IPS DF 4.7 (cell line): ENCODE measurements at regions not wholly inside any gene's neighbourhood (a gene's known extent, or its start where the extent isn't known, plus 50 kb on each side); places are given as distances from the start of the nearest gene placed in this dataset.
"Not testable (repeated sequence)": the region's sequence is repeated elsewhere in the genome, so short reads cannot be mapped to it uniquely, and the experiment has no call there.

Experiments
- DNase-seq: peaks from one replicate; pipeline ENCODE4 v3.0.0-alpha.2; 2013; ENCODE audit warnings: low spot score; ENCODE audit errors: extremely low read depth

DNA sequence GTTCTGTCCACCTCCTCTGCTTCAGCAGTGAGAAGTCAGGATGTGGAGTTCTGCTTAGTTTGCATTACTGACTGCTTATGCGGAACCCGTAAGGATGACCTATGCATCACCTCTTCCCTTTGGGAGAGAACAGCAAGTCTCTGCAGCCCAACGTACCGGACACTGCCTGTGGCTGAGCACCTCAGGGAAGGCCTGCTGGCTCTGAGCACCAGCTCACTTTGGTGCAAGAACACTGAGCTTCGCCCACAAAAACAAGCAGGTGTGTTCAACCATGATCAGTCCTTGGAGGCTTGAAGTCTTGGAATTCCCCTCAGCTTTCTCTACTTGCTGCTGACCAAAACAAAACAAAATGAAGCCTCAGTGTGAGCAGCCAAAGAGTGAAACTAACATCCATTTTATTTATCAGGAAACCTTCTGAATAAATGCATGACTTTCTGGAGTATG lies 52.7 kb upstream of the NCK2 start:
- DNase-seq, result no peak

DNA sequence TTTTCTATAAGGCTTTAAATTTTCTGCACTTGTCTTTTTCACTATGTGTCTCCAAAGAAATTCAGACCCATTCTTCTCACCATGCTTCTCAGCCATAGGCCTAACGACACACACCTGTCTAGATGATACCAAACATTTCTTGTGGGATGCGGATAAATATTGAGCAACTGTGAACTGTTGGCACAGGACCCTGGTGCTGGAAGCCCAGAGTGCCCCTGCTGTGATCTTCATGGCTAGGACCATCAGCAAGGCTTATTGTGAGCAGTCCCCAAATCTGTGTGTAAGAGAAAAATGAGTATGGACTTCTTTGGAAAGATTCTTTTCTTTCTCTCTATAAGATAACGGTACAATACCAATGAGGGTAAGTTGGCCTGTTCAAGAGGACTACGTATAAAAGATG lies 54.1 kb upstream of the NCK2 start:
- DNase-seq, result no peak

DNA sequence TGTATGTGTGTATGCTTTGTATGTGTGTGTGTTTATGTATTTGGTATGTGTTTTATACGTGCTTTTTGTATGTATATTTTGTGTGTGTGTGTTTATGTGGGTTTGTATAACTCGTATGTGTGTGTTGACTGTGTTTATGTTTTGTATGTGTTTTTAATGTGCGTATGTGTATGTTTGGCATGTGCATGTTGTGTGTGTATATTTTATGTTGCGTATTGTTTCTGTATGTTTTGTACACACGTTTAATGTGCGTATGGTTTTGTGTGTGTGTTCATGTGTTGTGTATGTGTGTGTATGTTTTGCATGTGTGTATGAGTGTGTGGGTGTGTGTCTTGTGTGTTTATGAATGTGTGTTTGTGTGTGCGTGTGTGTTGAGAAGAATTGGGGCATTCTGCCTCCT lies 55.2 kb upstream of the NCK2 start:
- no peak for DNase-seq

GRCh38 chr2:105688946-105689345 lies 55.8 kb upstream of the NCK2 start:
- DNase-seq, result no peak

DNA sequence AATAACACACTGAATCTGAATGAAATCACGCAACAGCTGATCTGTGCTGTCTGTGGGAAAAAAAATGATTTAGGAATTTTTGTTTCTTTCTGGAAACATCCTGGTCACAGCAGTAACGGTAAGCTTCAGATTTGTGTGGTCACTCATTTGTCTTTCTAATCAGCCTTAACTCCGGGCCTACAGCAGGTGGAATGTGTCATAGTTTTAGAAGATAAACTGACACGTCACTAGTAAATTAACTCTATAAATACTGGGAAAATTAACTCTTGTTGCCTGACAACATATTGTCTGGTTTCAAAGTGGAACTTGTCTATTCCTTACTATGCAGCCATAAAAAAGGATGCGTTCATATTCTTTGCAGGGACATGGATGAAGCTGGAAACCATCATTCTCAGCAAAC lies 58.1 kb upstream of the NCK2 start:
- no peak for DNase-seq

GRCh38 chr2:105683011-105683492 lies 61.7 kb upstream of the NCK2 start:
- DNase-seq, result no peak

DNA sequence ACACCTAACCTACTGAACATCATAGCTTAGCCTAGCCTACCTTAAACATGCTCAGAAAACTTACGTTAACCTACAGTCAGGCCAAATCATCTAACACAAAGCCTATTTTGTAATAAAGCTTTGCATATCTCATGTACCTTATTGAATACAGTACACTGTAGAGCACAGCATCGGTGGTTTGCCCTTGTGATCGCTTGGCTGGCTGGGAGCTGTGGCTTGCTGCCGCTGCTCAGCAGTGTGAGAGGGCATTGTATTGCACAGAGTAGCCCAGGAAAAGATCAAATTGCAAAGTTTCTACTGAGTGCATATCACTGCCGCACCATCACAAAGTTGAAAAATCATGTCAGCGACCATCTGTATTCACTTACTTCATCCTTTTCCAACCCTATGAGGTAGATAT lies 62.3 kb upstream of the NCK2 start:
- no peak for DNase-seq

DNA sequence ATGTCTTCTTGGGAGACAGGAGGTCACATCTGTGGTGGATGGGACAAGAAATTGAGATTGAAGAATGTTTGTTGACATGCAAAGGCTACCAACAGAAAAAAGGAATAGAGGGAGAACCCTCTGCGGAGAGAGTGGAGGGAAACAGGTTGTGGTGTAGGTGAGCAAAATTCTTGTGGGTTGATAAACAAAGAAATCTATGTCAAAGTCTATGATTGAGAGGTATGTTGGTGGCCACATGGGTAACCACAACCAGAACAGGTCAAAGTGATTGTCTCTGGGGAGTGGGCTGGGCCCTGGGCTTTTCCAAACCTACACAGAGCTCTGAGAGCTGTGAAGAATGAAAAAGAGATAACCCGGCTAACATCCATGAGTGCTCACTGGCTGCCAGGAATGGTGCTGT lies 62.8 kb upstream of the NCK2 start:
- no peak for DNase-seq

- DNase-seq, result no peak
Observed at GRCh38 chr2:105680357-105680756, 64.4 kb upstream of the NCK2 start.

- DNase-seq, result no peak
Observed at GRCh38 chr2:105678346-105678745, 66.4 kb upstream of the NCK2 start.

DNA sequence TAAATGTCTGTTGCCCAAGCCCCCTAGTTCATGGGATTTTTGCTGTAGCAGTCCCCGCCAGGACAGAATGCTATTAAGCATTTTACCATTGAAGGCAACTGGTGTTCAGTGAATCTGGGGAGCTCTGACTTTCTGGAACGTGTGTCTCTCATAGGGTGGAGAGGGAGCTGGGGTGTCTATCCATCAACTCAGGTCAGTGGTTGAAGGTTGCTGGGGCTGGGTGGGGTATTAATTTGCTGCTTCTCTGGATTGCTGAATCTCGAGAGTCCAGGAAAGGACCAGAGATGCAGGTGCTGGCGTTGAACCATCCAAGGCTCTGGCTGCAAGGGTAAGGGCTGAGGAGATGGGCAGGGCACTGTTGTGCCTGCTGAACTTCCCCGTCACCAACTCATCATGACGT lies 66.8 kb upstream of the NCK2 start:
- no peak for DNase-seq

- no peak for DNase-seq
Observed at GRCh38 chr2:105675841-105676240, 68.9 kb upstream of the NCK2 start.

- DNase-seq, result no peak
Observed at GRCh38 chr2:105674859-105675541, 69.7 kb upstream of the NCK2 start.

DNA sequence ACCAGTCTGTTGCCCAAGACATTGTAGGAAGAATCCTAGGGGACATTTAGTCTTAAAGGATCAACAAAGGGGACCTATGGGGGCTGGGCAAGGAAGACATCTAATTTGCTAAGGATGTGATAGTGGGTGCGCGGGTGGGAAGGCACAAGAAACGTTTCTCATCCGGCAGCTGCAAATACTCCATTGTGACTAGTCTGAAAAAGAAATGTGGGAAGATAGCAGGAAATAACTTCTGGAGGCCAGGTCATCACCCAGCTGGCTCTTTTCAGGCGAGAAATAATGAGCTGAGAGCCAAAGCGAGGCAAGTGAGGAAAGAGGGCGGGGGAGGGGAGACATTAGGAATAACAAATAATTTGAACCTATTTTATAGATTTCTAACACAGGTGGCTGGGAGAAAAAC lies 70.3 kb upstream of the NCK2 start:
- no peak for DNase-seq

DNA sequence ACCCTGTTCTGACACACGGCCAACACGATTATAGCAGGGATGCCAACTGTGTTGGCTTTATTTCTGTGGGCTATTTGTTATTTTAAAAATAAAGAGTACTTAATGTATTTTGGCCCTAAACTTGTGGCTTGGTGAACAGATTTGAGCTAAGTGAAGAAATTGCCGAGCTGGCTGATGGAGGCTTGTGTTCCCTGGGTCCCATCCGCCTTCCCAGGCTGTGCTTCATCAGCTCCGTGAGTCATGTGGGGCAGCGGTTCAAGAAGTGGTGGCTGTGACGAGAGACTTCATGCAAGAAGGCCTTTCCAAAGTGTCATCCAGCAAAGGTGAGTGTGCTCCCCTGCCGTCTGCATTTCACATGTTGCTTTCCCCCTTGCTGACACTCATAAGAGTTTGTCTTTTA lies 73.6 kb upstream of the NCK2 start:
- no peak for DNase-seq

DNA sequence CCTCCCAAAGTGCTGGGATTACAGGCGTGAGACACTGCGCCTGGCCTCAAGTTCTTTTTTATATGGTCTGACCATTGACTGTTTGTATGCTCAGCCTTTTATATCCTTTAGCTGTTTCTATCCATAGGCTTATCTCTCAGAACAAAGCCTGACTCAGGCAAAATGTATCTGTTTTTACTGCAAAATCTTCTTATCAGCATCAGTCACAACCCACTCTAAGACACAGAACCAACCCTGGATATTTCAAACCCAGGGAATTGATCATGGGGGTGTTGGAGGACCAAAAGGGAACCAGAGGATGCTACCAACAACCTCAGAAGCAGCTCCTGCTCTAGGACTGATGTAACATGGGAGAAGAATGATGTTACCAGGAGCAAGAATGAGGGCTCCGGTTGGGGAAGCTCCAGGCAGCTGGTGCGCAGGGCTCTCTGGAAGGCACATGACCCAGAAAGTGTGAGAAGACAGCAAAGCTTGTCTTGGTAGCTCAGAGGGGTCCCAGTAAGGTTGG lies 75.3 kb upstream of the NCK2 start:
- DNase-seq, result no peak

DNA sequence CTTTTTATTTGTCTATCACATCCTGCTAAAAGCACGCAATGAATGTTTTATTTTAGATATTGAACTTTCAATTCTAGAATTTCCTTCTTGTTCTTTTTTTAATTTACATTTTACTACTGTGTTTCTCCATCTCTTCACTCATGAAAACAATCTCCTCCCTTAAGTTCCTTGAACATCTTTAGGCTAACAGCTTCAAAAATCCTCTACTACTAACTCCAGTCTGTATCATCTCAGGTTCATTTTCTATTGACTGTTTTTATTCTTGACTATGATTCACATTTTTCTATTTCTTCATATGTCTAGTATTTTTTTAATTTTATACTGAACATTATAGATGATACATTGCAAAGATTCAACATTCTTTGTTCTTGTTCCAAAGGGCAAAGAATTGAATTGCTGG lies 79.2 kb upstream of the NCK2 start:
- no peak for DNase-seq

DNA sequence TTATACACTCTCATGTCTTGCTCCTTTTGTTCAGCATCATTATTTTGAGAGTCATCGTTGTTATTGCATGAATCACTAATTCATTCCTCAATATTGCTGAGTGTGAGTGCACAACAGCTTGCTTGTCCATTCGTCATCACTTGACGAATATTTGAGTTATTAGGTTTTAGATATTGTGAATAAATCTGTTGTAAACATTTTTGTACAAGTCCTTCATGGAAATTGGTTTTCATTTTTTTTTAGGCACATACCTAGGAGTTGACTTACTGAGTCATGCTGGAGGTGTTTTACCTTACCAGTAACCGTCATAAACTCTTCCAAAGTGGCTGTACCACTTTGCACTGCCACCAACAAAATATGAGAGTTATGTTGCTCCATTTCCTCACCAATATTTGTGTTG lies 84.2 kb upstream of the NCK2 start:
- DNase-seq, result no peak

GRCh38 chr2:105655723-105656606 lies 88.7 kb upstream of the NCK2 start:
- DNase-seq, result not testable (repeated sequence)

- DNase-seq, result no peak
Observed at GRCh38 chr2:105655244-105655643, 89.5 kb upstream of the NCK2 start.

DNA sequence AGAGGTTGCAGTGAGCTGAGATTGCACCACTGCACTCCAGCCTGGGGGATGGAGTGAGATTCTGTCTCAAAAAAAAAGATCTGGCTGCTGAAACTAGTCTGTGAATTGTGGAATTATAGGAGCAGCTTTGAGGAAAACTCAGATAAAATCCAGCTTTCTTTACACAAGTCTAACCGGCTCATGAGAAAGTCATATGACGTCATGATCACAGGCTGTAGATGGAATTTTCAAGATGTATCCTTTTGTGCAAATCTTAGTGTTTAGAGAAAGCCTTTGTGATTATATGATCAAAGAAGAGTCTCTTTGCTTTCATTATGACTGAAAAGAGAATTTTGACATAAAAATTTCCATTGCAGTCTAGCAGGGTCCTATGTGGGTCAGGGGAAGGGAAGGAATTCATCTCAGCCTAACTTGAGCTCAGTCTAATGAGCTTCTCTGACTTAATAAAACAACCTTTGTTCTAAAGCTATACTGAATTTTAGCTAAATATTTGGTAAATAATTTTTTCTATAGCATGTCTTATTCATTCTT lies 90.2 kb upstream of the NCK2 start:
- DNase-seq, result no peak

DNA sequence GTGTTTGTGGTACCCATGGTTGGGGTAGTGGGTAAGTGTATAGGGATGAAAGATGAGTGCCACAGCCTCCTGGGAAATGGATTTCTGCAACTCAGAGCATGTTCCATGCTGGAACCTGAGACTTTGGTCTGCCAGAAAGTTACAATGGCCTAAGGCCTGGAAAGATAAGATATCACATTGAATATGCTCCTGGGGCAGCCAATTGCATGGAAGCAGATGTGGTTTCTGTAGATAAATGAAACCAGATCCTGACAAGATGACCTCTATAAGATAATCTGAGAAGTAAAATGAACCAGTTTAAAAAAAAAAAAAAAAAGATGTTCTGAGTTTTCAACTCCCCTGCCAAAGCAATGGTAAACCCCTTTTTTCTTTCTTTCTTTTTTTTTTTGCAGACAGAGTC lies 91.4 kb upstream of the NCK2 start:
- DNase-seq, result no peak
